HG03196 (cell line): ENCODE measurements at regions not wholly inside any gene's neighbourhood (a gene's known extent, or its start where the extent isn't known, plus 50 kb on each side); places are given as distances from the start of the nearest gene placed in this dataset.

Experiments
- ATAC-seq: cut with Tn5 transposase; IDR thresholded peaks from one replicate; pipeline ENCODE4 v1.9.1; 2021; ENCODE audit not compliant: unreplicated experiment

DNA sequence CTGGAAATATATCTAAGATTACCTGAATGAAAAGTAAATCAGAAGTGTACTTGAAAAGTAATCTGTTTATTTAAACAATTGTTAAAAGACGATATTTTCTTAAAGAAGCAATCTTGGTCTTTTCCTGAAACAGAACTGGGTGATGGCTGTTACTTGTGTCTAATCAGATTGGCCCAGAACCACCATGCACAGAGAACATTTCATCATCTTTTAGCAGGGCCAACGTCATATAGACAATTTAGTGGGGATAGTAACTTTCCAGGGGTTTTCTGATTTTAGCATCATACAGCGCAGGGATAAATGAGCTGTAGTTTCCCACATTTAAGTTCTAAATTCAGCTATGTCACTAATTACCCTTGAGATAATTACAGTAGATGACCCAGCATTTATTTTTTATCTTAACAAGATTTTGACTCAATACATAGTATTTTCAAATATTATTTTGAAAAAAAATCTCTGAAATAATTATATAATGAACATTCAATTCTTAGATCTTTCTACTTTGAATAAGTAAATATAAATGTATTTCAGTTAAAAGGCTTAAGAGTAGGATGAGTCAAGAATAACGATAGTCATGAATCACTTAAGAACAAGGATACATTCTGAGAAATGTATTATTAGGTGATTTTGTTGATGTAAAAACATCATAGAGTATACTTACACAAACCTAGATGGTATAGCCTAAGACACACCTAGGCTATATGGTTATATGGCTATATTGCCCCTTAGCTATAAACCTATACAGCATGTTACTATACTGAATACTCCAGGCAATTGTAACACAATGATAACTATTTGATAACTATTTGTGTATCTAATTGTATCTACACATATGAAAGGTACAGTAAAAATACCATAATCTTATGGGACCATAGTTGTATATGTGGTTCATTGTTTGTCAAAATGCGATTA, 103.8 kb upstream of the MME start:
- ATAC-seq, result no peak

DNA sequence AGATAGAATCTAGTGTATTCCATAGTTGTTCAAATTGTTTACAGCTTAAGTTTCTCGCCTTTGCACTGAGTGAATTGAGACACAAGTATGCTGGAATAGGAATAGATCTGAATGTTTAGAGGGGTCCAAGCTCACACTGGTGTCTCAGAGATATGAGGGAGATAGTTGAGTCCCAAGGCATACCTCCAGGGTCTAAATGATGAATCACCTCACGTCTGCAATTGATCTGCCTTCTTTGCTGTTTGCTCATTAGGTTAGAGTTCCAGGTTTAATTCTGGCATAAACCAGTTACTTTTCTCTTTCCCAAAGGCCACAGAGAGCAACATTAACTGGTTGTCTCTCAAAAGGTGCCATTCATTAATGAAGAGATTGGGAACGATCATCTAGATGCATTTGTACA, 106.3 kb upstream of the MME start:
- no peak for ATAC-seq

DNA sequence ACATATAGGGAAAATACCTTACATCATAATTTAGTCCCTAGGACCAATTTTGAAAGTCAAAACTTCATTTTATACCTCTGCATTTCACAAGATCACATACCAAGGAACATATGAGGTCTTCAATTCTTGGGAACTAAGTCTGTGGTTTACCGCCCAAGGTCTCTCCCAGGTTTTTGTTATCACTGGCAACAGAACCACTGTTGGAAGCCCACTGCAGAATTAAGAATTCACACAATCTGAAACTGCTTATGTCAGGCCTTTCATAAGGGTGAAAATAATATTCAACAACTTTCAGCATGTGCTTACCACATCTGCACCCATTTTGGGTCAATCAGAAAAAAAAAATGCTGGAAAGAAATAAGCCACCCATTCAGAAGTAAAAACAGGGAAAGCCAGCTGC, 107.2 kb upstream of the MME start:
- ATAC-seq, result no peak

DNA sequence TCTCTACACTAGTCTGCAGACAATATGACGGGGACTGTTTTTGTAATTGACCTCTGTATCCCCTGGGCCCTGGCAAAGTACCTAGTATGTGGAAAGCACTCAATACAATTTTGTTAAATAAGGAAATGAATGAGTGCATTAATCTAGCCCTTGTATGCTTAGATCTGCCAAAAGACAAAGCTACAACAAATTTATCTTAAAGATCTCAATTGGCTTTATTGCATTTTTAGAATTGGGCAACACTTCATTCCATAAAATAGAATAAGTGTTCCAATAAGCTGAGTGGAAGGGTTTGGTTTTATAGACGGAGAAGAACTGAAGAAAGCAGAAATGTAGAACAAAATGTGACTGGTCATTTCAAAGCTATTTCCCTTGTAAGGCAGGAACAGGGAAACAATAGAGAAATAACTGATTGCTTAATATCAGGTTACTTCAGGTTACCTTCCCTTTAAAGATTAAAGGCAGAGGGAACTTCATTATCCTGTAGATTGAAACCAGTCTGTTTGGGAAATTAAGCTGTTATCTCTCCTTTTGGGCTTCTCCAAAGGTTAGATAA, 108.3 kb upstream of the MME start:
- ATAC-seq, result no peak

DNA sequence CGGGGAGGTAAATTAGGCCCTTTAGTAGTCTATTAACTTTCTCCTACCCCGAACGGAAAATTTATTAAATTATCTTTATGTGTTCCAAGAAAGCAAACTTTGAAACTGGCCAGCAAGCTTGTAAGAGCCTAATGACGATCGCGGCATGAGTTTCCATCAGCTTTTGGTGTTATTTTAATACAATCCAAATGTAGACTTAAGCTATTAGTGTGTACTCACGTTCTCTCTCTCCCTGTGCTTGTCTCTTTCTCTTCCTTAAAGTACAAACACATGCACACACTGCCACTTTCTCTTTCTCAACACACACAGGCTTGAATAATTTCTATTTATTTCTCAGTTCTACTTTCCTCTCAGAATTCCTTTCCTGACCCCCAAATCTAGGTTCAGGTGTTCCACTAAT, 108.8 kb upstream of the MME start:
- ATAC-seq, result no peak

- no peak for ATAC-seq
These were observed 109.3 kb upstream of the MME start for GRCh38 chr3:154970797-154971196.

- ATAC-seq, result no peak
These were observed 110.8 kb upstream of the MME start for GRCh38 chr3:154969366-154969765.

GRCh38 chr3:154967090-154967489, 113.0 kb upstream of the MME start:
- ATAC-seq, result no peak

GRCh38 chr3:154956815-154957214, 123.3 kb upstream of the MME start:
- no peak for ATAC-seq

- no peak for ATAC-seq
These were observed 124.1 kb upstream of the MME start for GRCh38 chr3:154955907-154956533.

- no peak for ATAC-seq
These were observed 125.4 kb upstream of the MME start for GRCh38 chr3:154954757-154955156.

DNA sequence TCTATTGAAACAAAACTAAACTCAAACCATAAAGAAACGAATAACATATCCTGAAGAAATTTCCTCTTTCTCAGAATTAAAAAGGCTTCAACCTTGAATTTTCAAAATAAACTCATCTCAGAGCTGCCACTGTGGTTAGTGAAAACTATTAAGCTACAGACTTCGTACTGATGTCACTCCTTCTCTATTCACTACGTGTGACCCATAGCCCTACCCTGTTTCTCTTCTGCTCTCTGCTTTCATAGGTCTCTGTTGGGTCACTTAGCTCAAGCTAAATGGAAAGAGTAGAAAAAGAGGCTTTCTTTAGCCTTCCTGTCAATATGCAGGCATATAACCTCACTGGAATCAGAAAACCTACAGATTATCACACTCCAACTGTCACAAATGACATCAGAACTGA, 126.6 kb upstream of the MME start:
- ATAC-seq, result no peak

- ATAC-seq, result no peak
These were observed 127.6 kb upstream of the MME start for GRCh38 chr3:154952553-154952952.

DNA sequence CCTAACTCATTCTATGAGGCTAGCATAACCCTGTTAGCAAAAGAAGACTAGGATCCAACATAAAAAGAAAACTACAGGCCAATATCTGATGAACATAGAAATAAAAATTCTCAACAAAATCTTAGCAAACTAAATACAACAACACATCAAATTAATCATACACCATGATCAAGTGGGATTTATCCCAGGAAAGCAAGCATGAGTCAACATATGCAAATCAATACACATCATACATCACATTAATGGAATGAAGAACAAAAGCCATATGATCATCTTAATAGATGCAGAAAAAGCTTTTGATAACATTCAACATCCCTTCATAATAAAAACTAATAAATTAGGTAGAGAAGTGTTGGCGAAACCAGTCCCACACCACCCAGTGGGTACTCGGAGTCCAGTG, 136.1 kb upstream of the MME start:
- no peak for ATAC-seq

DNA sequence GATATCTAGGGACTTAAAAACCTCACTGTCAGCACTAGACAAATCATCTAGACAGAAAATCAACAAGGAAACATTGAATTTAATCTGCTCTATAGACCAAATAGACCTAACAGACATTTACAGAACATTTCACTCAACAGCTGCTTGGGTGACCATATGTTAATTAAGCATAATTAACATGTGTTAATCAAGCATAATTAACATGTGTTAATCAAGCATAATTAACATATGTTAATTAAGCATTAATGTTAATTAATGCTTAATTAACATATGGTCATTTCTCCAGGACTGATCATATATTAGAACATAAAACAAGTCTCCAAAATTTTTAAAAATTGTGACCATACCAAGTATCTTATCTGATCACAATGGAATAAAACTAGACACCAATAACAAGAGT, 137.3 kb upstream of the MME start:
- ATAC-seq, result no peak

GRCh38 chr3:154936196-154936595, 143.9 kb upstream of the MME start:
- no peak for ATAC-seq

- no peak for ATAC-seq
These were observed 146.5 kb upstream of the MME start for GRCh38 chr3:154933581-154933980.

- no peak for ATAC-seq
These were observed 147.5 kb upstream of the MME start for GRCh38 chr3:154932633-154933032.

GRCh38 chr3:154931484-154931883, 148.6 kb upstream of the MME start:
- no peak for ATAC-seq

DNA sequence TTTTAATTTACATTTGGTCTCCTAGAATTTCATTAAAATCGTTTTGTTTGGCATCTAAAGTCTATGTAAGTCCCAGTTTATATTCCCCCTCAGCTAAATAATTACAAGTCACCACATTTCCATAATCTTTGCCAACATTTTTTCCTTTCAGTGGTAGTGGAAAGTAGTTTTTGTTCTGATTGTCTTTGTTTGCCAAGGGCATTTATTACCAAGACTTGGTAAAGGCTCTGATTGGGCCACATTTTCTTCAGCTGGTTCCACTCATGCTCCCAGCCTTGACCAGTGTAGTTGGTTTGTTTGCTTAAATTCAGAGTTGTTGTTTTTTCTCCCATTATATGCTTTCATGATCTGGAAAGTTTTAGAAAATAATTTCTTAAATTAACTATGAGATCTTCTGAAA, 153.4 kb upstream of the MME start:
- no peak for ATAC-seq

GRCh38 chr3:154921351-154921750, 158.8 kb upstream of the MME start:
- no peak for ATAC-seq

- ATAC-seq, result no peak
These were observed 160.9 kb upstream of the MME start for GRCh38 chr3:154919226-154919625.
